ENCODE measurements at regions not wholly inside any gene's neighbourhood (a gene's known extent, or its start where the extent isn't known, plus 50 kb on each side); places are given as distances from the start of the nearest gene placed in this dataset.

DNA sequence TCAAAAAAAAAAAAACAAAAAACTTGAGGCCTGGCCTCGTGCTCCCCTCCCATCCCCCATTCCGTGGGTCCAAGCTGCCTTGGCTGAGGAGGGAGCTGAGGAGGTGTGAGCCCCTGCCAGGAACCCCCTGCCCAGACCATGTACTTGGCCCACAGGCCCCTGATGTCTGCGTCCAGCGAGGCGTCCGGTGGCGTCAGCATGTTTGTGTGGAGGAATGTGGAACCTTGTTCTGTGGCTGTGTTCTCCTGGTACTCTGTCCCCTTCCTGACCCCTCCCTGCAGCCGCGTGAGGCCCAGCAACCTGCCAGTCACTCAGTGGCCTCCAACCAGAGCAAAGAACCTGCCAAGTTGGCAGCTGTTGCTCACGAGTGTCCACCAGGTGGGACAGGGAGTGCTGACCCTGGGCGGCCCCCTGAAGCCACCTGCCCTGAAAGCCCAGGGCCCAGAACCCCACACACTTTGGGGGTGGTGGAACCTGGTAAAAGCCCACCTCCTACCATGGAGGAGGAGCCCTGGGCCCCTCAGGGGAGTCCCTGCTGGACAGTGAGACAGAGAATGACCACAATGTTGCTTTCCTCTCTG lies 125.8 kb downstream of the SEPTIN14 start (continued):
- TF ChIP-seq ARID5B (CRISPR knock-in tag; IDR thresholded peaks at IDR 0.05) = peak; percentile 20; the same call in 1 of the 2 replicates
- TF ChIP-seq ZFX (CRISPR knock-in tag; IDR thresholded peaks at IDR 0.05; ENCODE audit: low read depth) = peak; percentile 77
- TF ChIP-seq RXRB (CRISPR knock-in tag; IDR thresholded peaks at IDR 0.05; ENCODE audit: borderline replicate concordance) = 0 out of 2 replicates have a peak, but pooled peaks have one; percentile 15
- TF ChIP-seq ELF3 (CRISPR knock-in tag; IDR thresholded peaks at IDR 0.05) = 0 out of 2 replicates have a peak, but pooled peaks have one; percentile 27
- TF ChIP-seq ZFY (CRISPR knock-in tag; IDR thresholded peaks at IDR 0.05) = peak; percentile 45
- TF ChIP-seq ZNF292 (CRISPR knock-in tag; IDR thresholded peaks at IDR 0.05; ENCODE audit: borderline replicate concordance, low read depth) = peak; percentile 52; the same call in 1 of the 2 replicates
- peak; percentile 16; the same call in 1 of the 2 replicates for TF ChIP-seq FOXK1 (CRISPR knock-in tag; IDR thresholded peaks at IDR 0.05; ENCODE audit: borderline replicate concordance, low read depth)
- TF ChIP-seq, protein P1, sequence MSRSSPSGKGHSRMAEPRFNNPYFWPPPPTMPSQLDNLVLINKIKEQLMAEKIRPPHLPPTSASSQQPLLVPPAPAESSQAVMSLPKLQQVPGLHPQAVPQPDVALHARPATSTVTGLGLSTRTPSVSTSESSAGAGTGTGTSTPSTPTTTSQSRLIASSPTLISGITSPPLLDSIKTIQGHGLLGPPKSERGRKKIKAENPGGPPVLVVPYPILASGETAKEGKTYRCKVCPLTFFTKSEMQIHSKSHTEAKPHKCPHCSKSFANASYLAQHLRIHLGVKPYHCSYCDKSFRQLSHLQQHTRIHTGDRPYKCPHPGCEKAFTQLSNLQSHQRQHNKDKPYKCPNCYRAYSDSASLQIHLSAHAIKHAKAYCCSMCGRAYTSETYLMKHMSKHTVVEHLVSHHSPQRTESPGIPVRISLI (CRISPR knock-in tag; IDR thresholded peaks at IDR 0.05; ENCODE audit: borderline replicate concordance) = peak; percentile 48; the same call in 1 of the 2 replicates
- 0 out of 2 replicates have a peak, but pooled peaks have one; percentile 14 for TF ChIP-seq PAXIP1 (CRISPR knock-in tag; conservative IDR thresholded peaks at IDR 0.05)
- 0 out of 2 replicates have a peak, but pooled peaks have one; percentile 17 for TF ChIP-seq HDAC1 (CRISPR knock-in tag; IDR thresholded peaks at IDR 0.05)
- peak; percentile 63 for TF ChIP-seq TEAD3 (CRISPR knock-in tag; optimal IDR thresholded peaks at IDR 0.05; ENCODE audit: borderline replicate concordance)
